ENCODE measurements at regions not wholly inside any gene's neighbourhood (a gene's known extent, or its start where the extent isn't known, plus 50 kb on each side); places are given as distances from the start of the nearest gene placed in this dataset.
A peak's percentile ranks its signal among the peaks of the same experiment; 100 is the strongest.

DNA sequence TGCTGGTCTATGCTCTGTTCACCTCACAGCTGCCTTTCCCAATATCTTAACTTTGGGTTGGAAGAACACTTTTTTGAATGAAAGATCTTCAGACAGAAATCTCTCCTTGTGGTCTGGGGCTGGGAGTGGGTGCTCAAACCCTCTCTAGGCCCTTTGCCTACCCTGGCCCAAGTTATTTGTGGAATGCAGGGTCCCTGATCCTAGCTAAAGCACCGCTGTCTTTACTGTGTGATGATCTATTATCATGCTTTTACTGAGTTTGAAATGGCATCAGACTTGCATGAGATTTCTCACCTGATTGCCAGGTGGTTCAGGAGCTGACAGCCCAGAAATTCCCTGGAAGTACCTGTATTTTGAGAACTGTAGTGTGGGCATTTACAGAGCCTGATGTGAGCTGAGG, 412.7 kb upstream of the ONECUT1 start:
- Histone ChIP-seq H3K79me2 (no peaks in the 10 kb centered on the region), H3K4me3 (no peak overlapping the region), H3K4me1 (ENCODE audit: insufficient read depth) (no peaks in the 10 kb centered on the region), H3K27ac (no peak overlapping the region), H3K36me3 (replicated peaks; ENCODE audit: insufficient read depth, low read depth) (no peaks in the 10 kb centered on the region), H3K27me3 (peaks cover 14% of the 10 kb centered on the region), H3K9me2 (replicated peaks; ENCODE audit: insufficient read depth) (no peaks in the 10 kb centered on the region), H3K9me3 (ENCODE audit: low read depth) (no peaks in the 10 kb centered on the region), H2AFZ (no peak overlapping the region), H4K20me1 (ENCODE audit: insufficient read depth, poor library complexity, severe bottlenecking) (no peaks in the 10 kb centered on the region), H3K4me2 (no peak overlapping the region)
- WGBS (ENCODE audit: low lambda C conversion rate, missing lambda C conversion rate), result 81% methylated on average over 1 of the region's 1 CpG
- TF ChIP-seq EZH2 (IDR thresholded peaks at IDR 0.05; ENCODE audit: borderline replicate concordance), result no peak
- TF ChIP-seq, protein P1, sequence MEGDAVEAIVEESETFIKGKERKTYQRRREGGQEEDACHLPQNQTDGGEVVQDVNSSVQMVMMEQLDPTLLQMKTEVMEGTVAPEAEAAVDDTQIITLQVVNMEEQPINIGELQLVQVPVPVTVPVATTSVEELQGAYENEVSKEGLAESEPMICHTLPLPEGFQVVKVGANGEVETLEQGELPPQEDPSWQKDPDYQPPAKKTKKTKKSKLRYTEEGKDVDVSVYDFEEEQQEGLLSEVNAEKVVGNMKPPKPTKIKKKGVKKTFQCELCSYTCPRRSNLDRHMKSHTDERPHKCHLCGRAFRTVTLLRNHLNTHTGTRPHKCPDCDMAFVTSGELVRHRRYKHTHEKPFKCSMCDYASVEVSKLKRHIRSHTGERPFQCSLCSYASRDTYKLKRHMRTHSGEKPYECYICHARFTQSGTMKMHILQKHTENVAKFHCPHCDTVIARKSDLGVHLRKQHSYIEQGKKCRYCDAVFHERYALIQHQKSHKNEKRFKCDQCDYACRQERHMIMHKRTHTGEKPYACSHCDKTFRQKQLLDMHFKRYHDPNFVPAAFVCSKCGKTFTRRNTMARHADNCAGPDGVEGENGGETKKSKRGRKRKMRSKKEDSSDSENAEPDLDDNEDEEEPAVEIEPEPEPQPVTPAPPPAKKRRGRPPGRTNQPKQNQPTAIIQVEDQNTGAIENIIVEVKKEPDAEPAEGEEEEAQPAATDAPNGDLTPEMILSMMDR (IDR thresholded peaks at IDR 0.05; ENCODE audit: poor library complexity), result no peak
- no peak for TF ChIP-seq EZH2phosphoT487 (IDR thresholded peaks at IDR 0.05; ENCODE audit: low read depth, severe bottlenecking, unreplicated experiment)
- no peak for DNase-seq (ENCODE audit: low spot score)

DNA sequence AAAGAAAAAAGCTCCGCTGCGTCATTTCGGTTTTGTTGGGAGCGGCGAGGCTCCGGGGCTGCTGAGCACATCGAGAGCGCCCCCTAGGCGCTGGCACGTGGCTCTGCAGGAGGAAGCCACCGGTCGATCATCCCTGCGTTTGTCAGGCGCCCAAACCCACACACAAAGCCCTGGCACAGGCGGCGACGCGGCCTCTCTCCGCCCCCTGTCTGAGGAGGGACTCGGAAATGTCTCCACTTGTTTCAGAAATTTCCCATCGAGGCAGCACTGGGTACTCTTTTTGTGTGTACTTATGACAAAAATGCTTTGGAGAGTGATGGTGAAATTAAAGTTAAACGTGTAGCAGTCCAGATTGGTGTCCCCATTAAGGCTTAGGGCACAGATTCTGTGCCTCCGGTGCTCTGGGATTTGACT, 407.3 kb upstream of the ONECUT1 start:
- no peaks in the 10 kb centered on the region for H3K4me1 ChIP-seq (ENCODE audit: insufficient read depth)
- no peaks in the 10 kb centered on the region for H3K36me3 ChIP-seq (replicated peaks; ENCODE audit: insufficient read depth, low read depth)
- H2AFZ ChIP-seq, result peak overlapping the region; percentile 58
- H3K4me2 ChIP-seq, result peak overlapping the region; percentile 73
- no peaks in the 10 kb centered on the region for H3K9me3 ChIP-seq (ENCODE audit: low read depth)
- peak; percentile 83 for DNase-seq (ENCODE audit: low spot score)
- WGBS (ENCODE audit: low lambda C conversion rate, missing lambda C conversion rate), result 7% methylated on average over 23 of the region's 23 CpGs
- H3K9me2 ChIP-seq (replicated peaks; ENCODE audit: insufficient read depth), result no peaks in the 10 kb centered on the region
- TF ChIP-seq, protein P1 (IDR thresholded peaks at IDR 0.05; ENCODE audit: poor library complexity), result peak; percentile 85
- TF ChIP-seq EZH2phosphoT487 (IDR thresholded peaks at IDR 0.05; ENCODE audit: low read depth, severe bottlenecking, unreplicated experiment), result no peak
- no peaks in the 10 kb centered on the region for H3K79me2 ChIP-seq
- peaks cover 27% of the 10 kb centered on the region for H3K27me3 ChIP-seq
- no peak overlapping the region for H3K4me3 ChIP-seq
- H4K20me1 ChIP-seq (ENCODE audit: insufficient read depth, poor library complexity, severe bottlenecking), result no peaks in the 10 kb centered on the region
- no peak overlapping the region for H3K27ac ChIP-seq

DNA sequence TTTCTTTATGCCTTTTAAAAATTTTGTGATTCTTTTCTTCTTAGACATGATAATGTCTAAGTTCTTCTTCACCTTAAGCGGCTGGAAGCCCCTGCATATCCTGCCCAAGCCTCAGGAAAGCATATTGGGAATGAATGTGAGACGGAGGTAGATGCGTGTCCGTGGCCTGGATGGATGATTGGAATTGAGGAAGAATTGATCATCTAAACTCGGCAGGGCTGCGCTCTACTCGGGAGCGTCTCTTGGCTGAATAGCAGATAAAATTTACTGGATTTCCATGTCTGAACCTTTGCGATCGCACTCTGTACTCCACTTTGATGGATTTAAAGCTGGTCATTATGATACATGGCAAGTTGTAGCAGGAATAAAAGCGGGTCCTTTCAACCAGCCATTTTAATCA, 406.7 kb upstream of the ONECUT1 start:
- no peak for TF ChIP-seq EZH2phosphoT487 (IDR thresholded peaks at IDR 0.05; ENCODE audit: low read depth, severe bottlenecking, unreplicated experiment)
- no peak for TF ChIP-seq EZH2 (IDR thresholded peaks at IDR 0.05; ENCODE audit: borderline replicate concordance)
- TF ChIP-seq, protein P1 (IDR thresholded peaks at IDR 0.05; ENCODE audit: poor library complexity), result no peak
- no peak for DNase-seq (ENCODE audit: low spot score)
- Histone ChIP-seq H3K36me3 (replicated peaks; ENCODE audit: insufficient read depth, low read depth) (no peaks in the 10 kb centered on the region), H3K9me2 (replicated peaks; ENCODE audit: insufficient read depth) (no peaks in the 10 kb centered on the region), H3K4me3 (no peak overlapping the region), H3K27ac (no peak overlapping the region), H3K9me3 (ENCODE audit: low read depth) (no peaks in the 10 kb centered on the region), H3K27me3 (peaks cover 27% of the 10 kb centered on the region), H2AFZ (no peak overlapping the region), H4K20me1 (ENCODE audit: insufficient read depth, poor library complexity, severe bottlenecking) (no peaks in the 10 kb centered on the region), H3K79me2 (no peaks in the 10 kb centered on the region), H3K4me1 (ENCODE audit: insufficient read depth) (no peaks in the 10 kb centered on the region), H3K4me2 (peak overlapping the region; percentile 73)
- WGBS (ENCODE audit: low lambda C conversion rate, missing lambda C conversion rate), result 76% methylated on average over 11 of the region's 11 CpGs

DNA sequence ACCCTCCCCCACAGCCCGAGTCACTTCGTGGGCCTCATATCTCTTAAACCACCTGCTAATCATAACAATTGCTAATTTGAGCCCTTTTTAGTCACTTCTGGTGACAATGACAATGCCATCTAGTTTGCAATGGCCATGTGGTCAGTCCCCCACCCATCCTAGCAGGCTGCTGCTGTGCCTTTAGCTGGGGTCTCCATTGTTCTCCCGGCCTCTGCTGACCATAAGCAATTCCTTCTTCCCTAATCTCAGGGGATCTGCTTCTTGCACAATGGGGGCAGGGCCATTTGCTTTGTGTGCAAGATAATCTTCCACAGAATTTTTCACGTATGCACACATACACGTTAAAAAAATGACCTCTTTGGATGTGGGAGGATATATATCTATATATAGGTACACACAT, 406.1 kb upstream of the ONECUT1 start:
- no peaks in the 10 kb centered on the region for H3K4me1 ChIP-seq (ENCODE audit: insufficient read depth)
- H3K27ac ChIP-seq, result no peak overlapping the region
- H3K79me2 ChIP-seq, result no peaks in the 10 kb centered on the region
- H3K9me3 ChIP-seq (ENCODE audit: low read depth), result no peaks in the 10 kb centered on the region
- H4K20me1 ChIP-seq (ENCODE audit: insufficient read depth, poor library complexity, severe bottlenecking), result no peaks in the 10 kb centered on the region
- TF ChIP-seq EZH2 (IDR thresholded peaks at IDR 0.05; ENCODE audit: borderline replicate concordance) (no peak), EZH2phosphoT487 (IDR thresholded peaks at IDR 0.05; ENCODE audit: low read depth, severe bottlenecking, unreplicated experiment) (no peak)
- TF ChIP-seq, protein P1 (IDR thresholded peaks at IDR 0.05; ENCODE audit: poor library complexity), result no peak
- 49% methylated on average over 5 of the region's 5 CpGs for WGBS (ENCODE audit: low lambda C conversion rate, missing lambda C conversion rate)
- DNase-seq (ENCODE audit: low spot score), result no peak
- H3K4me3 ChIP-seq, result no peak overlapping the region
- no peaks in the 10 kb centered on the region for H3K36me3 ChIP-seq (replicated peaks; ENCODE audit: insufficient read depth, low read depth)
- no peaks in the 10 kb centered on the region for H3K9me2 ChIP-seq (replicated peaks; ENCODE audit: insufficient read depth)
- H3K27me3 ChIP-seq, result peaks cover 27% of the 10 kb centered on the region
- no peak overlapping the region for H2AFZ ChIP-seq
- H3K4me2 ChIP-seq, result no peak overlapping the region
